HEK293T (cell line): ENCODE measurements at regions not wholly inside any gene's neighbourhood (a gene's known extent, or its start where the extent isn't known, plus 50 kb on each side); places are given as distances from the start of the nearest gene placed in this dataset.

Experiments used
- CTCF ChIA-PET: fragments of 350-600 bp; formaldehyde crosslinking; extraction: SDS; loops from one replicate; lab custom pipeline; 2021; ENCODE audit warnings: antibody characterized with exemption, inconsistent platforms; lab: Yijun Ruan, JAX
- POLR2A ChIA-PET: fragments of 350-600 bp; formaldehyde crosslinking; extraction: SDS; loops from one replicate; lab custom pipeline; 2020; ENCODE audit warnings: antibody characterized with exemption, inconsistent platforms; lab: Yijun Ruan, JAX
- DNase-seq: peaks from one replicate; pipeline ENCODE4 v3.0.0; 2012; ENCODE audit warnings: mixed read lengths; ENCODE audit errors: extremely low spot score
- ARNT ChIP-seq: fragments of 450-650 bp; IDR thresholded peaks from 2 replicates; pipeline ENCODE4 v1.6.1; 2017; ENCODE audit warnings: mild to moderate bottlenecking
- BHLHE40 ChIP-seq: fragments of 450-650 bp; IDR thresholded peaks from 2 replicates; pipeline ENCODE4 v1.6.1; 2016; ENCODE audit warnings: mild to moderate bottlenecking, moderate library complexity, borderline replicate concordance
- CTBP1 ChIP-seq: fragments of 450-650 bp; IDR thresholded peaks from 2 replicates; pipeline ENCODE4 v1.6.1; 2016; ENCODE audit warnings: borderline replicate concordance
- ELF4 ChIP-seq: fragments of 450-650 bp; IDR thresholded peaks from 2 replicates; pipeline ENCODE4 v1.6.1; 2017; ENCODE audit warnings: antibody characterized with exemption
- FOXA1 ChIP-seq: fragments of 450-650 bp; IDR thresholded peaks from 2 replicates; pipeline ENCODE4 v1.6.1; 2016; ENCODE audit warnings: mild to moderate bottlenecking
- FOXK2 ChIP-seq: fragments of 450-650 bp; IDR thresholded peaks from 2 replicates; pipeline ENCODE4 v1.6.1; 2016; ENCODE audit warnings: mild to moderate bottlenecking
- FOXM1 ChIP-seq: fragments of 450-650 bp; IDR thresholded peaks from 2 replicates; pipeline ENCODE4 v1.6.1; 2017; ENCODE audit warnings: mild to moderate bottlenecking, borderline replicate concordance
- HDGF ChIP-seq: fragments of 450-650 bp; IDR thresholded peaks from 2 replicates; pipeline ENCODE4 v1.6.1; 2017; ENCODE audit warnings: antibody characterized with exemption, borderline replicate concordance
- L3MBTL2 ChIP-seq: fragments of 450-650 bp; conservative IDR thresholded peaks from 2 replicates; pipeline ENCODE4 v1.6.1; 2016; ENCODE audit warnings: mild to moderate bottlenecking
- LEF1 ChIP-seq: fragments of 450-650 bp; IDR thresholded peaks from 2 replicates; pipeline ENCODE4 v1.6.1; 2017; ENCODE audit warnings: mild to moderate bottlenecking, borderline replicate concordance
- NFRKB ChIP-seq: fragments of 450-650 bp; IDR thresholded peaks from 2 replicates; pipeline ENCODE4 v1.6.1; 2016; ENCODE audit warnings: mild to moderate bottlenecking, moderate library complexity
- SP1 ChIP-seq: fragments of 450-650 bp; IDR thresholded peaks from 2 replicates; pipeline ENCODE4 v1.6.1; 2017
- SUZ12 ChIP-seq: fragments of 450-650 bp; IDR thresholded peaks from 2 replicates; pipeline ENCODE4 v1.6.1; 2016; ENCODE audit warnings: mild to moderate bottlenecking
- TARDBP ChIP-seq: fragments of 450-650 bp; IDR thresholded peaks from 2 replicates; pipeline ENCODE4 v1.6.1; 2016
- ZNF384 ChIP-seq: fragments of 450-650 bp; IDR thresholded peaks from 2 replicates; pipeline ENCODE4 v1.6.1; 2016
- TF ChIP-seq, protein P1 (sequence below): fragments of 450-650 bp; IDR thresholded peaks from 2 replicates; pipeline ENCODE4 v1.6.1; 2016

DNA sequence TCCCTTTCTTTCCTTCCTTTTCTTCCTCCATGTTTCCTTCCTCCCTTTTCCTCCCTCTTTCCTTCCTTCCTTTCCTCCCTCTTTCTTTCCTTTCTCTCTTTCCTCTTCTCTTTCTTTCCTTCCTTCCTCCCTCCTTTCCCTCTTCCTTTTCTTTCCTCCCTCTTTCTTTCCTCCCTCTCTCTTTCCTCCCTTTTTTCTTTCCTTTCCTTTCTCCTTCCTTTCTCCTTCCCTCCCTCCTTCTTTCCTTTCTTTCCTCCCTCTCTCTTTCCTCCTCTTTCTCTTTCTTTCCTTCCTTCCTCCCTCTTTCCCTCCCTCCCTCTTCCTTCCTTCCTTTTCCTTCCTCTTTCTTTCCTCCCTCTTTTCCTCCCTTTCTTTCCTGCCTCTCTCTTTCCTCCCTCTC is 86.3 kb upstream of the FERMT1 start:
- ChIA-PET CTCF (no interaction called here), POLR2A (no interaction called here)
- DNase-seq, result no peak
- TF ChIP-seq ARNT (no peak), HDGF (no peak)

DNA sequence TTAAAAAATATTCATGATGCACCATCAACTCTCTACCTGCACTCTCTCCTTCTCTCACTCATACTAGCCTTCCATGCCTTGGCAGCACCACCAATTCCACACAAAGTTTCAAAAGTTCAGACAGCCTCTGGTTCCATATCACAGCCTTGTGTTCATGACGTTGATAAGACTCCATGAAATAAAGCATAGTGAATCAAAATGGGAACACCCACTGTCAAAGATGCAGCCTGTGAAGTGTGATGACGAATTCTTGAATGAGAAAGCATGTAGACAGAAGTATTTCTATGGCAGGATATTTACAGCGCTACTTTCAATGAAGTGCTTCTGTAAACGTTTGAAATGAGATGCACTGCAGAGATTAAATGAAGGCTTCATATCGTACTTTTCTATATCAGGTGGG is 77.3 kb upstream of the FERMT1 start:
- ChIA-PET POLR2A (no interaction called here), CTCF (no interaction called here)
- no peak for TF ChIP-seq BHLHE40
- TF ChIP-seq LEF1, result no peak
- TF ChIP-seq FOXM1, result no peak
- TF ChIP-seq NFRKB, result no peak
- no peak for TF ChIP-seq FOXA1
- TF ChIP-seq CTBP1, result no peak
- no peak for TF ChIP-seq ARNT
- TF ChIP-seq, protein P1, sequence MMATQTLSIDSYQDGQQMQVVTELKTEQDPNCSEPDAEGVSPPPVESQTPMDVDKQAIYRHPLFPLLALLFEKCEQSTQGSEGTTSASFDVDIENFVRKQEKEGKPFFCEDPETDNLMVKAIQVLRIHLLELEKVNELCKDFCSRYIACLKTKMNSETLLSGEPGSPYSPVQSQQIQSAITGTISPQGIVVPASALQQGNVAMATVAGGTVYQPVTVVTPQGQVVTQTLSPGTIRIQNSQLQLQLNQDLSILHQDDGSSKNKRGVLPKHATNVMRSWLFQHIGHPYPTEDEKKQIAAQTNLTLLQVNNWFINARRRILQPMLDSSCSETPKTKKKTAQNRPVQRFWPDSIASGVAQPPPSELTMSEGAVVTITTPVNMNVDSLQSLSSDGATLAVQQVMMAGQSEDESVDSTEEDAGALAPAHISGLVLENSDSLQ, result no peak
- no peak for TF ChIP-seq SUZ12
- no peak for TF ChIP-seq ELF4
- no peak for TF ChIP-seq TARDBP
- TF ChIP-seq FOXK2, result no peak
- no peak for TF ChIP-seq ZNF384
- TF ChIP-seq SP1, result no peak
- no peak for TF ChIP-seq L3MBTL2
- TF ChIP-seq HDGF, result no peak
- DNase-seq, result no peak

DNA sequence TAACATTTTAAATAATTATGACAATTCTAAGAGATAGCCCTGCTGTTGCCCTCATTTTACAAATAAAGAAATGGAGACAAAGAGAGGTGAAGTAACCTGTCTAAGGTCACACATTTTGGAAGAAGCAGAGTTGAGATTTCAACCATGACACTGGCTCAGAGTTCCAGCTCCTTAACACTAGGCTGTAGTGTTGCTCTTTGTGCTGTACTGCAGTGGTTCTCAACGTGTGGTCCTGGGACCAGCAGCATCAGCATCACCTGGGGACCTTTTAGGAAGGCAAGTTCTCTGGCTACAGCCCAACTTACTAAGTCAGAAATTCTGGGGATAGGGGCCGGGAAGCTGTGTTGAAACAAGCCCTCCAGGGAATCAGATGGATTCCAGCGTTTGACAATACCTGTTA is 62.4 kb upstream of the FERMT1 start:
- TF ChIP-seq FOXA1 (no peak), ZNF384 (no peak), FOXM1 (no peak), BHLHE40 (no peak), HDGF (no peak), SUZ12 (no peak), CTBP1 (no peak), L3MBTL2 (no peak), SP1 (no peak), ELF4 (no peak), ARNT (no peak), FOXK2 (no peak), LEF1 (no peak), TARDBP (no peak), NFRKB (no peak)
- TF ChIP-seq, protein P1, result no peak
- ChIA-PET CTCF (interaction anchor here (1.5 kb wide), 1 partner anchor 12 kb away, joined by 3 read pairs; no protein-coding TSS in a partner anchor), POLR2A (no interaction called here)
- no peak for DNase-seq

DNA sequence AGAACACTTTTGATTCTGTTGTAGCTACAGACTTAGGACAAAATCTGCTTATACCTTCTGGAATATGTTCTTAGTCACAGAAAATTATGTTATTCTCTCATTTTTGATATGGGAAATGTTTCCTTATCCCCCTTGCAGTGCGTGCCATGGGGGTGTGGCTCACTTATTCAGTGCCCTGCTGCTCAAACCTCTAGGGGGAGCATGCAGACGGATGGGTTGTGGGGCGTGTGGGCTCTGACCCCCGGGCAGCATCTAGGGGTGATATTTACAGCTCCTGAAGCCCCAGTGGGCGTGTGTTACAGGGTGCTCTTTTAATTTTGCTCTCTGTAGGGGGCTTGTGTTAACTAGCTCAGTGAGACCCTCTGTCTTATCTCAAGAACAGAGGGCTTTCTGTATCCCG is 61.3 kb upstream of the FERMT1 start:
- no peak for TF ChIP-seq ZNF384
- no peak for TF ChIP-seq ELF4
- TF ChIP-seq L3MBTL2, result no peak
- no peak for TF ChIP-seq HDGF
- TF ChIP-seq ARNT, result no peak
- TF ChIP-seq TARDBP, result no peak
- no peak for TF ChIP-seq SP1
- no peak for TF ChIP-seq FOXK2
- no peak for TF ChIP-seq FOXM1
- no peak for TF ChIP-seq NFRKB
- TF ChIP-seq LEF1, result no peak
- TF ChIP-seq CTBP1, result no peak
- no peak for TF ChIP-seq FOXA1
- TF ChIP-seq BHLHE40, result no peak
- no peak for TF ChIP-seq SUZ12
- TF ChIP-seq, protein P1, result no peak
- DNase-seq, result no peak
- ChIA-PET POLR2A (no interaction called here), CTCF (interaction anchor here (0.7 to 1.5 kb wide), 2 partner anchors 13 to 393 kb away, joined by 3 read pairs; no protein-coding TSS in a partner anchor)

DNA sequence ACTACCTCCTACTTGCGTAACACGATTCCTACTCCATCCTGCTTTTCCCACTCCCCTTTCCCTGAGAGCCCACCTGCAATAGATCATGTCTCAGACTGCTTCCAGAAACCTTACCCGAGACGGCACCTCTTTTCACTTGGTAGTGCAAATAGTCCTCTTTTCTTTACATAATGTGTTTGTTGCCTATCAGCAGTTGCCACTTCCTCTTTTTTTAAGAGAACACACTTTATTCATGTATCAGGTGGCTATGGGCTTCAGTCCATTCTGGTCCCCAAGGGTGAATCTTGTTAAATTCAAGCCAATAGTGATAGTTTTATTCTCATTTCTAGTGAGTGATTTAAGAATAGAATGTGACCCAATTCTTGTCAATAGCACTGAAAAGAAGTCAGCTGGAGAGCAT is 57.7 kb upstream of the FERMT1 start:
- CTCF ChIA-PET, result no interaction called here
- no peak for DNase-seq
- TF ChIP-seq HDGF (no peak), CTBP1 (no peak)
- POLR2A ChIA-PET, result no interaction called here

DNA sequence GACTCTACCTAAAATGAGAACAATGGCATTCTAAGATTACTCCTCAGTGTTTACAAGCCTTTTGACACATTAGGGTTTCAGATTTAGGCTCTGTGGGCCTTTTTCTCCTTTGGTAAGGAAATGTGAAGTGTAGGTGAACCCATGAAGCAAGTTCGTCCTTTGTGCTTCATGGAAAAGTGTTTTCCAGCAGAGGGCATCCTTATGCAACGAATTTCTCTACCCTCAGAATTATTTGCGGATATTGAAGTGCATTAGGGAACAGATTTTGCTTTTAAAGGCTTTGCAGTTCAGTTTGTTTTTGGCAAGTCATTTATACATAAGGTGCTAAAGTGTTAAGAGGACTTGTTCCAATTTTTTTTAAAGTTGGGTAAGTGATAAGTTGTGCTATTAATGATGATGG is 55.7 kb upstream of the FERMT1 start:
- ChIA-PET POLR2A (no interaction called here), CTCF (no interaction called here)
- no peak for TF ChIP-seq SP1
- DNase-seq, result no peak

DNA sequence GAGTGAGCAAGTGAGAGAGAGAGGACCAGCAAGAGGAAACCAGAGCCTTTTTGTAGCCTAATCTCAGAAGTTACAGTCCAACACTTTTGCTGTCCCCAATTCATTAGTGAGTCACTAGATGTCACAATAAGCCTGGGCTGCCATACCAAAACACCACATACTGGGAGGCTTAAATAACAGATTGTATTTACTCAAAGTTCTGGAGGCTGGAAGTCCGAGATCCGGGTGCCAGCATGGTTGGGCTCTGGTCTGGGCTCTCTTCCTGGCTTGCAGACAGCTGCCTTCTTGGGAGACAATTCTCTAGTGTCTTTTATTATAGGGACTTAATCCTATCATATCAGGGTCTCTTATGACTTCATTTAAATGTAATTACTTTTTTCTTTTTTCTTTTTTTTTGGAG is 50.7 kb upstream of the FERMT1 start:
- no peak for DNase-seq
- no peak for TF ChIP-seq FOXA1
- TF ChIP-seq TARDBP, result no peak
- TF ChIP-seq ELF4, result no peak
- TF ChIP-seq SUZ12, result no peak
- no peak for TF ChIP-seq CTBP1
- no peak for TF ChIP-seq ARNT
- TF ChIP-seq LEF1, result no peak
- TF ChIP-seq ZNF384, result no peak
- TF ChIP-seq BHLHE40, result no peak
- no peak for TF ChIP-seq HDGF
- no peak for TF ChIP-seq FOXK2
- no peak for TF ChIP-seq NFRKB
- TF ChIP-seq L3MBTL2, result no peak
- TF ChIP-seq SP1, result no peak
- POLR2A ChIA-PET, result no interaction called here
- CTCF ChIA-PET, result no interaction called here
